ENCODE measurements at regions not wholly inside any gene's neighbourhood (a gene's known extent, or its start where the extent isn't known, plus 50 kb on each side); places are given as distances from the start of the nearest gene placed in this dataset.

DNA sequence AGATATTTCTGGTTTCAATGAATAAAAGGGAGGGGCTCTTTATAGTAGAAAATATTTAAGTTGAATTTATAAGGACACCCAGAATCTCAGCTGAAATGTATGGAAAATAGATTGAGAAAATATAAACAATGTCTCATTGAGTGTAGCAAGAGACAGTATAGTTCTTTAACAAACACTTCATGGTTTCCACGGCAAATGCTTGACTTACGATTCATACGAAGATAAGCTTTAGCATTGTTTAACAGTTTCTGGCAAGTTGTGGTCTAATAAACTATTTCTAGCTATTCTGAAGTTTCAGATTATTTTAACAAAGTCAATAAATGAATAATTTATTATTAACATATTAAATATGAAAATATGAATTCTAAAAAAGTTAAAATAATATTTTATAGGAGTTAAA lies 1419.4 kb downstream of the KCNT2 start:
- H3K36me3 Mint-ChIP-seq, result no peaks in the 10 kb centered on the region
- peaks cover 2 to 7% of the 10 kb centered on the region in 2 donors for H3K9me3 Mint-ChIP-seq
- H3K27me3 ChIP-seq (ENCODE audit: control insufficient read depth, insufficient read depth, low read length), result no peaks in the 10 kb centered on the region
- H3K4me1 Mint-ChIP-seq, result no peaks in the 10 kb centered on the region
- TF ChIP-seq, protein P1, sequence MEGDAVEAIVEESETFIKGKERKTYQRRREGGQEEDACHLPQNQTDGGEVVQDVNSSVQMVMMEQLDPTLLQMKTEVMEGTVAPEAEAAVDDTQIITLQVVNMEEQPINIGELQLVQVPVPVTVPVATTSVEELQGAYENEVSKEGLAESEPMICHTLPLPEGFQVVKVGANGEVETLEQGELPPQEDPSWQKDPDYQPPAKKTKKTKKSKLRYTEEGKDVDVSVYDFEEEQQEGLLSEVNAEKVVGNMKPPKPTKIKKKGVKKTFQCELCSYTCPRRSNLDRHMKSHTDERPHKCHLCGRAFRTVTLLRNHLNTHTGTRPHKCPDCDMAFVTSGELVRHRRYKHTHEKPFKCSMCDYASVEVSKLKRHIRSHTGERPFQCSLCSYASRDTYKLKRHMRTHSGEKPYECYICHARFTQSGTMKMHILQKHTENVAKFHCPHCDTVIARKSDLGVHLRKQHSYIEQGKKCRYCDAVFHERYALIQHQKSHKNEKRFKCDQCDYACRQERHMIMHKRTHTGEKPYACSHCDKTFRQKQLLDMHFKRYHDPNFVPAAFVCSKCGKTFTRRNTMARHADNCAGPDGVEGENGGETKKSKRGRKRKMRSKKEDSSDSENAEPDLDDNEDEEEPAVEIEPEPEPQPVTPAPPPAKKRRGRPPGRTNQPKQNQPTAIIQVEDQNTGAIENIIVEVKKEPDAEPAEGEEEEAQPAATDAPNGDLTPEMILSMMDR (IDR thresholded peaks at IDR 0.05), result no peak
- H3K4me3 Mint-ChIP-seq, result no peak overlapping the region
- peaks cover 4% of the 10 kb centered on the region for H3K9me3 ChIP-seq (ENCODE audit: control insufficient read depth, insufficient read depth, low read length)
- ATAC-seq, result no peak
- H3K36me3 ChIP-seq (ENCODE audit: control insufficient read depth, insufficient read depth, low read length), result no peaks in the 10 kb centered on the region
- no peak for DNase-seq
- no peaks in the 10 kb centered on the region for H3K4me1 ChIP-seq (ENCODE audit: control insufficient read depth, insufficient read depth, low read length)
- H3K27ac ChIP-seq (ENCODE audit: low read length), result no peak overlapping the region
- intact Hi-C loops (cut with micrococcal nuclease), result no loop called here
- no peak overlapping the region for H3K4me3 ChIP-seq (ENCODE audit: low read length)
- no peak overlapping the region for H3K27ac Mint-ChIP-seq
- 81% methylated on average over 3 of the region's 3 CpGs for WGBS (ENCODE audit: insufficient coverage)
- H3K27me3 Mint-ChIP-seq (ENCODE audit: low read depth in 2 of 2), result no peaks in the 10 kb centered on the region

GRCh38 chr1:195186544-195186943 lies 1421.7 kb downstream of the KCNT2 start:
- H3K4me3 ChIP-seq (ENCODE audit: low read length), result no peak overlapping the region
- intact Hi-C loops (cut with micrococcal nuclease), result no loop called here
- no peaks in the 10 kb centered on the region for H3K27me3 Mint-ChIP-seq (ENCODE audit: low read depth in 2 of 2)
- peaks cover 10 to 13% of the 10 kb centered on the region in 2 donors for H3K9me3 Mint-ChIP-seq
- H3K27ac ChIP-seq (ENCODE audit: low read length), result no peak overlapping the region
- H3K4me1 ChIP-seq (ENCODE audit: control insufficient read depth, insufficient read depth, low read length), result no peaks in the 10 kb centered on the region
- peaks cover 4% of the 10 kb centered on the region for H3K9me3 ChIP-seq (ENCODE audit: control insufficient read depth, insufficient read depth, low read length)
- TF ChIP-seq, protein P1 (IDR thresholded peaks at IDR 0.05), result no peak
- H3K27me3 ChIP-seq (ENCODE audit: control insufficient read depth, insufficient read depth, low read length), result no peaks in the 10 kb centered on the region
- 63% methylated on average over 2 of the region's 3 CpGs for WGBS (ENCODE audit: insufficient coverage)
- no peak overlapping the region for H3K4me3 Mint-ChIP-seq
- no peaks in the 10 kb centered on the region for H3K4me1 Mint-ChIP-seq
- ATAC-seq, result no peak
- no peak for DNase-seq
- no peaks in the 10 kb centered on the region for H3K36me3 Mint-ChIP-seq
- H3K36me3 ChIP-seq (ENCODE audit: control insufficient read depth, insufficient read depth, low read length), result no peaks in the 10 kb centered on the region
- no peak overlapping the region for H3K27ac Mint-ChIP-seq

DNA sequence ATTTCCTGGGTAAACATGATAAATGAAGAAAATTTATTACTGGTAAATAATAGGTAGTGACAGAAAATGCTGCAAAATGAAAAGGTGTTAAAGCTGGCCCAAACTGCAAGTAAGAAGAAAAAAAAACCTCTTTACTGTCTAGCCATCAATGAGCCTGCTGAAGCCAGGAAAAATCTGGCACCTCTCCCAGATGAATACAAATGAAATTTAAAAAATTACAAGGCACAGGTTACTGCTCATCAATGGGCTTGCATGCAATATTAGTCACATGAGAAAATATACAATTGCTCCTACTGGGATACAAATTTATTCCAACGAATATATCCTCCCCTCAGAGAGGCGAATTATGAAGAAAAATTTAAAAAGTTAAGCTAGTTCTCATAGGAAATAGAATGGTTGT lies 1422.5 kb downstream of the KCNT2 start:
- no peaks in the 10 kb centered on the region for H3K36me3 Mint-ChIP-seq
- no CpG with 5 or more reads among the region's 2 CpGs for WGBS (ENCODE audit: insufficient coverage)
- H3K4me3 Mint-ChIP-seq, result no peak overlapping the region
- ATAC-seq (no peak), DNase-seq (no peak)
- H3K4me1 Mint-ChIP-seq, result no peaks in the 10 kb centered on the region
- Histone ChIP-seq H3K9me3 (ENCODE audit: control insufficient read depth, insufficient read depth, low read length) (no peaks in the 10 kb centered on the region), H3K27me3 (ENCODE audit: control insufficient read depth, insufficient read depth, low read length) (no peaks in the 10 kb centered on the region), H3K4me3 (ENCODE audit: low read length) (no peak overlapping the region), H3K4me1 (ENCODE audit: control insufficient read depth, insufficient read depth, low read length) (no peaks in the 10 kb centered on the region), H3K36me3 (ENCODE audit: control insufficient read depth, insufficient read depth, low read length) (no peaks in the 10 kb centered on the region), H3K27ac (ENCODE audit: low read length) (no peak overlapping the region)
- intact Hi-C loops (cut with micrococcal nuclease), result no loop called here
- H3K27me3 Mint-ChIP-seq (ENCODE audit: low read depth in 2 of 2), result no peaks in the 10 kb centered on the region
- H3K27ac Mint-ChIP-seq, result no peak overlapping the region
- TF ChIP-seq, protein P1 (IDR thresholded peaks at IDR 0.05), result no peak
- H3K9me3 Mint-ChIP-seq, result peaks cover 12 to 13% of the 10 kb centered on the region in 2 donors

DNA sequence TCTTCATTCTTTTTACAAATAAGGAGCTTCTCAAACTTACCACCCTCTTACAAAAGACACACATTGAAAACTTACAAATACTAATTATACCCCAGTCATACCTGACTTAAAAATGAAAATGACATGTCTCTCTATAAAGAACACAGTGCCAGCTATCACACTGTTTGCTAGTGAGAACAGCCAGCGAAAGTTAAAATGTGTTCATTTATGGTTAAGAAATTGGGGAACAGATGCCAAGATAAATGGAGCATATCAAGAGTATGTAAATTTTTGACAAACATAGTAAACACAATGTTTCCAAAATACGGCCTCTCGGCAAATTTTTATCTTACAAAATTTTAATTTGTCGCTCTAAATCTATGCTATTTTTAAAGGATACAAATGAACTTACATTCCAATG lies 1422.9 kb downstream of the KCNT2 start:
- Histone ChIP-seq H3K36me3 (ENCODE audit: control insufficient read depth, insufficient read depth, low read length) (no peaks in the 10 kb centered on the region), H3K27ac (ENCODE audit: low read length) (no peak overlapping the region), H3K27me3 (ENCODE audit: control insufficient read depth, insufficient read depth, low read length) (no peaks in the 10 kb centered on the region), H3K4me1 (ENCODE audit: control insufficient read depth, insufficient read depth, low read length) (no peaks in the 10 kb centered on the region), H3K9me3 (ENCODE audit: control insufficient read depth, insufficient read depth, low read length) (no peaks in the 10 kb centered on the region), H3K4me3 (ENCODE audit: low read length) (no peak overlapping the region)
- ATAC-seq, result no peak
- Mint-ChIP-seq H3K36me3 (no peaks in the 10 kb centered on the region), H3K4me3 (no peak overlapping the region), H3K9me3 (peaks cover 12 to 16% of the 10 kb centered on the region in 2 donors), H3K4me1 (no peaks in the 10 kb centered on the region), H3K27ac (no peak overlapping the region), H3K27me3 (ENCODE audit: low read depth in 2 of 2) (no peaks in the 10 kb centered on the region)
- 94% methylated on average over 3 of the region's 4 CpGs for WGBS (ENCODE audit: insufficient coverage)
- DNase-seq, result no peak
- intact Hi-C loops (cut with micrococcal nuclease), result no loop called here
- TF ChIP-seq, protein P1 (IDR thresholded peaks at IDR 0.05), result no peak

Data from natural killer cell (primary cell).